HEK293 (cell line): ENCODE measurements at regions not wholly inside any gene's neighbourhood (a gene's known extent, or its start where the extent isn't known, plus 50 kb on each side); places are given as distances from the start of the nearest gene placed in this dataset.

Source experiments
- CTCF ChIP-seq: fragments of 450-650 bp; formaldehyde crosslinking; IDR thresholded peaks from 2 replicates; pipeline ENCODE4 v1.5.1; 2016; ENCODE audit warnings: missing biosample characterization, missing genetic modification characterization
- REST ChIP-seq: fragments of 450-650 bp; formaldehyde crosslinking; IDR thresholded peaks from 2 replicates; pipeline ENCODE4 v1.5.1; 2016; ENCODE audit warnings: missing biosample characterization, missing genetic modification characterization
- TCF7L2 ChIP-seq: IDR thresholded peaks from 2 replicates; pipeline ENCODE4 v1.6.1; 2011; ENCODE audit warnings: low read depth, mild to moderate bottlenecking, inconsistent platforms, low read length, moderate library complexity, borderline replicate concordance
- YY1 ChIP-seq: fragments of 450-650 bp; formaldehyde crosslinking; IDR thresholded peaks from 2 replicates; pipeline ENCODE4 v1.5.1; 2018; ENCODE audit warnings: missing biosample characterization, missing genetic modification characterization
- ZNF274 ChIP-seq, 2 experiments: fragments of 200-500 bp in 1 of 2; fragments of 450-650 bp in 1 of 2; sonication (Bioruptor generic) in 1 of 2; formaldehyde crosslinking in 1 of 2; IDR thresholded peaks; 2 replicates each; pipeline versions ENCODE4 v1.5.1 to v1.6.1; 2014 to 2016; ENCODE audit warnings: borderline replicate concordance in 1 of 2, inconsistent platforms in 1 of 2, low read length in 1 of 2, missing biosample characterization in 1 of 2, missing genetic modification characterization in 1 of 2
- ZNF350 ChIP-seq: fragments of 450-650 bp; formaldehyde crosslinking; IDR thresholded peaks from 2 replicates; pipeline ENCODE4 v1.5.0; 2017; ENCODE audit warnings: missing biosample characterization, mild to moderate bottlenecking, missing genetic modification characterization
- ZNF423 ChIP-seq: fragments of 450-650 bp; formaldehyde crosslinking; IDR thresholded peaks from 2 replicates; pipeline ENCODE4 v1.5.1; 2016; ENCODE audit warnings: missing biosample characterization, missing genetic modification characterization
- ZNF560 ChIP-seq: fragments of 450-650 bp; formaldehyde crosslinking; IDR thresholded peaks from 2 replicates; pipeline ENCODE4 v1.5.1; 2017; ENCODE audit warnings: missing biosample characterization, missing genetic modification characterization, borderline replicate concordance
- TF ChIP-seq, protein P1 (sequence below): fragments of 450-650 bp; formaldehyde crosslinking; IDR thresholded peaks from 2 replicates; pipeline ENCODE4 v1.5.1; 2016; ENCODE audit warnings: missing biosample characterization, missing genetic modification characterization

GRCh38 chr18:64275593-64276300 is 126.9 kb upstream of the LINC00305 start:
- TF ChIP-seq REST (tag by site-specific recombination) (no peak), CTCF (no peak), ZNF274 (IDR thresholded peaks at IDR 0.05; ENCODE audit: low read length) (no peak), ZNF274 (tag by site-specific recombination; IDR thresholded peaks at IDR 0.05; ENCODE audit: borderline replicate concordance) (no peak), TCF7L2 (no peak), ZNF350 (tag by site-specific recombination) (no peak), ZNF423 (tag by site-specific recombination) (no peak), ZNF560 (tag by site-specific recombination) (no peak), YY1 (tag by site-specific recombination) (no peak)
- TF ChIP-seq, protein P1, sequence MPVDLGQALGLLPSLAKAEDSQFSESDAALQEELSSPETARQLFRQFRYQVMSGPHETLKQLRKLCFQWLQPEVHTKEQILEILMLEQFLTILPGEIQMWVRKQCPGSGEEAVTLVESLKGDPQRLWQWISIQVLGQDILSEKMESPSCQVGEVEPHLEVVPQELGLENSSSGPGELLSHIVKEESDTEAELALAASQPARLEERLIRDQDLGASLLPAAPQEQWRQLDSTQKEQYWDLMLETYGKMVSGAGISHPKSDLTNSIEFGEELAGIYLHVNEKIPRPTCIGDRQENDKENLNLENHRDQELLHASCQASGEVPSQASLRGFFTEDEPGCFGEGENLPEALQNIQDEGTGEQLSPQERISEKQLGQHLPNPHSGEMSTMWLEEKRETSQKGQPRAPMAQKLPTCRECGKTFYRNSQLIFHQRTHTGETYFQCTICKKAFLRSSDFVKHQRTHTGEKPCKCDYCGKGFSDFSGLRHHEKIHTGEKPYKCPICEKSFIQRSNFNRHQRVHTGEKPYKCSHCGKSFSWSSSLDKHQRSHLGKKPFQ (tag by site-specific recombination) = no peak
